B cell (primary cell): ENCODE measurements at regions not wholly inside any gene's neighbourhood (a gene's known extent, or its start where the extent isn't known, plus 50 kb on each side); places are given as distances from the start of the nearest gene placed in this dataset.

ENCODE experiments used
- ATAC-seq: fragments of 200-7000 bp; cut with Tn5 transposase; one replicate; pipeline ENCODE4 v1.10.0; 2021; ENCODE audit warnings: low read depth, mild to moderate bottlenecking, moderate number of reproducible peaks, moderate library complexity
- CTCF ChIA-PET: fragments of 350-600 bp; sonication (Branson Sonifier 250); formaldehyde crosslinking; loops from one replicate; lab custom pipeline; 2021; ENCODE audit warnings: antibody characterized with exemption, inconsistent platforms; lab: Charles Lee
- POLR2A ChIA-PET: fragments of 350-600 bp; sonication (Branson Sonifier 250); formaldehyde crosslinking; loops from one replicate; lab custom pipeline; 2021; ENCODE audit warnings: antibody characterized with exemption; lab: Charles Lee
- DNase-seq: peaks from one replicate; pipeline ENCODE4 v3.0.0; 2013
- H2AFZ ChIP-seq: 2 replicates; pipeline ENCODE4 v1.6.1; 2012; ENCODE audit warnings: mild to moderate bottlenecking, low read depth, low read length; ENCODE audit not compliant: insufficient read depth, poor library complexity, severe bottlenecking
- H3K27ac ChIP-seq, 2 donors: 1 replicate in 1 of 2; 2 replicates in 1 of 2; pipeline ENCODE4 v1.5.1; 2012 to 2013; ENCODE audit warnings: low read length in 2 of 2, mild to moderate bottlenecking in 2 of 2, moderate library complexity in 1 of 2
- H3K27me3 ChIP-seq, 4 experiments: fragments of 200-600 bp in 1 of 4; sonication (generic) in 1 of 4; replicated peaks in 1 of 4; 1 replicate in 2 of 4; 2 replicates in 2 of 4; pipeline versions ENCODE4 v1.6.1 to v1.7.0; 2013 to 2016; ENCODE audit warnings: low read length in 3 of 4, mild to moderate bottlenecking in 2 of 4, mixed read lengths in 1 of 4, moderate library complexity in 1 of 4; ENCODE audit not compliant: insufficient read depth in 4 of 4, control insufficient read depth in 3 of 4; ENCODE audit errors: control extremely low read depth in 1 of 4
- H3K36me3 ChIP-seq, 2 experiments: replicated peaks in 1 of 2; 1 replicate in 1 of 2; 2 replicates in 1 of 2; pipeline versions ENCODE4 v1.6.1 to v1.7.1; 2013; ENCODE audit warnings: low read length in 1 of 2; ENCODE audit not compliant: insufficient read depth in 2 of 2, control insufficient read depth in 1 of 2; ENCODE audit errors: control extremely low read depth in 1 of 2, extremely low read depth in 1 of 2
- H3K4me1 ChIP-seq, 2 donors: fragments of 200-600 bp in 1 of 2; sonication (generic) in 1 of 2; 1 replicate in 1 of 2; 2 replicates in 1 of 2; pipeline versions ENCODE4 v1.5.1 to v1.6.1; 2013 to 2017; ENCODE audit warnings: low read length in 2 of 2; ENCODE audit not compliant: control insufficient read depth in 2 of 2, insufficient read depth in 2 of 2
- H3K4me2 ChIP-seq: replicated peaks from 2 replicates; pipeline ENCODE3; 2012; ENCODE audit warnings: mild to moderate bottlenecking, low read depth, low read length; ENCODE audit not compliant: poor library complexity, severe bottlenecking
- H3K4me3 ChIP-seq, 5 experiments: fragments of 200-600 bp in 1 of 5; sonication (generic) in 1 of 5; 1 replicate in 3 of 5; 2 replicates in 2 of 5; pipeline versions ENCODE4 v1.5.1 to v1.7.0; 2011 to 2016; ENCODE audit warnings: low read length in 4 of 5, mild to moderate bottlenecking in 4 of 5, low read depth in 2 of 5, control low read depth in 1 of 5, moderate library complexity in 1 of 5; ENCODE audit not compliant: insufficient read depth in 1 of 5; ENCODE audit errors: control extremely low read depth in 1 of 5, extremely low read depth in 1 of 5
- H3K79me2 ChIP-seq: fragments of 200-600 bp; sonication (generic); one replicate; pipeline ENCODE4 v1.6.0; 2016; ENCODE audit warnings: low read length; ENCODE audit not compliant: control insufficient read depth, insufficient read depth
- H3K9ac ChIP-seq: fragments of 200-600 bp; sonication (generic); 2 replicates; pipeline ENCODE4 v1.6.1; 2017; ENCODE audit warnings: mild to moderate bottlenecking, low read length, moderate library complexity
- H3K9me3 ChIP-seq, 3 donors: one replicate each; pipeline versions ENCODE4 v1.6.1 to v1.7.1; 2013; ENCODE audit warnings: low read length in 2 of 3; ENCODE audit not compliant: control insufficient read depth in 2 of 3, insufficient read depth in 1 of 3; ENCODE audit errors: control extremely low read depth in 1 of 3
- H4K20me1 ChIP-seq: 2 replicates; pipeline ENCODE4 v1.6.0; 2012; ENCODE audit warnings: mild to moderate bottlenecking, low read length; ENCODE audit not compliant: insufficient read depth, control insufficient read depth, poor library complexity, severe bottlenecking
- H3K27ac Mint-ChIP-seq: one replicate; pipeline ENCODE4 v1.8.0; 2021; ENCODE audit warnings: mixed read lengths
- H3K27me3 Mint-ChIP-seq: one replicate; pipeline ENCODE4 v1.8.0; 2021; ENCODE audit warnings: mixed read lengths
- H3K4me1 Mint-ChIP-seq: one replicate; pipeline ENCODE4 v1.8.0; 2021; ENCODE audit warnings: mixed read lengths
- H3K4me3 Mint-ChIP-seq: one replicate; pipeline ENCODE4 v1.8.0; 2021; ENCODE audit warnings: mixed read lengths
- H3K9me3 Mint-ChIP-seq: one replicate; pipeline ENCODE4 v1.8.0; 2022; ENCODE audit warnings: mixed read lengths; ENCODE audit not compliant: insufficient read depth
- EZH2 ChIP-seq: IDR thresholded peaks from 2 replicates; pipeline ENCODE4 v1.6.1; 2012; ENCODE audit warnings: borderline replicate concordance, low read depth, mild to moderate bottlenecking, moderate library complexity, low read length; ENCODE audit not compliant: insufficient read depth, poor library complexity, severe bottlenecking
- WGBS: methylation state at CpG from one replicate; pipeline ENCODE4 v1.1.5; 2013; ENCODE audit warnings: missing lambda C conversion rate; ENCODE audit not compliant: insufficient coverage; 5-methylcytosine and 5-hydroxymethylcytosine counted together
- intact Hi-C: fragments of 100-400 bp; cut with micrococcal nuclease; formaldehyde crosslinking; loops from one replicate; pipeline ENCODE4 v1.10.0; 2022
- TF ChIP-seq, protein P1 (sequence below): fragments of 200-600 bp; IDR thresholded peaks from one replicate; pipeline ENCODE4 v1.8.0; 2022; ENCODE audit warnings: antibody characterized with exemption, mild to moderate bottlenecking

DNA sequence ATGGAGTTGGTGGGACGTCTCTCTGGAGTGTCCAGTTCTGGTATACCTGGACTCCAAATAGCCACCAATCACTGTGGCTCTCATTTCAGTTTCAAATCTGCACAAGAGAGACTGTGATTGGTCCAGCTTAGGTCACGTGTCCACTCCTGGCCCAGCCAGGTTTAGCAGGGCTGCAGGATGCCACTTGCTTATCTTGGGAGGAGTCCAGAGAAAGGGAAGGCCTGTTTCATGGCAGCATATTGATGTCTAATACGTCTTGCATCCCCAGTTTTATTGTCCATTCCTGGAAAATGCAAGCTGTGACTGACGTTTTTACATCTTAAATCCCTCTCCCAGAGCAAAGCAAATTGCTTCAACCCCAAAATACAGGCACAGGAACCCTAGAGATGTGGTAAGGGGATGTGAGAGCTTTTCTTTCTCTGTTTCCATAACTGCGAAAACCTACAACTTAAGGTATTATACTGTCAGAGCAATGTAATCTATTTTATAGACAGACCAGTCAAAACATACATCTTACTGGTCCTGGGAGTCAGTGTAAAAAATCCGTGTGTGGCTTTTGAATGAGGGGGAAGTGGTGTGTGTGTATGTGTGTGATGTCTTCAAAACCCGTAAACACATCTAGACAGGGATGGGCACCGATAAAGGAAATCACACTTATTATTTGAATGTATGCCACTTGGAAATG, 274.4 kb downstream of the TLE3 start:
- WGBS: 88% methylated on average over 2 of the region's 8 CpGs
- POLR2A ChIA-PET: no interaction called here
- Histone ChIP-seq H2AFZ (no peak overlapping the region), H3K27ac (no peak overlapping the region), H3K4me2 (no peak overlapping the region), H3K79me2 (no peaks in the 10 kb centered on the region), H3K27me3 (peaks cover 0 to 16% (median 0%) of the 10 kb centered on the region in 4 experiments), H3K9me3 (no peaks in the 10 kb centered on the region), H3K4me3 (no peak overlapping the region), H3K4me1 (no peaks in the 10 kb centered on the region), H3K36me3 (no peaks in the 10 kb centered on the region), H4K20me1 (no peaks in the 10 kb centered on the region), H3K9ac (no peak overlapping the region)
- Mint-ChIP-seq H3K27me3 (peaks cover 21% of the 10 kb centered on the region), H3K9me3 (no peaks in the 10 kb centered on the region), H3K27ac (no peak overlapping the region), H3K4me1 (no peaks in the 10 kb centered on the region), H3K4me3 (no peak overlapping the region)
- intact Hi-C loops: no loop called here
- DNase-seq: no peak
- CTCF ChIA-PET: interaction anchor here (0.6 kb wide), 1 partner anchor 62 kb away, joined by 3 read pairs; no protein-coding TSS in a partner anchor
- no peak for TF ChIP-seq EZH2
- TF ChIP-seq, protein P1, sequence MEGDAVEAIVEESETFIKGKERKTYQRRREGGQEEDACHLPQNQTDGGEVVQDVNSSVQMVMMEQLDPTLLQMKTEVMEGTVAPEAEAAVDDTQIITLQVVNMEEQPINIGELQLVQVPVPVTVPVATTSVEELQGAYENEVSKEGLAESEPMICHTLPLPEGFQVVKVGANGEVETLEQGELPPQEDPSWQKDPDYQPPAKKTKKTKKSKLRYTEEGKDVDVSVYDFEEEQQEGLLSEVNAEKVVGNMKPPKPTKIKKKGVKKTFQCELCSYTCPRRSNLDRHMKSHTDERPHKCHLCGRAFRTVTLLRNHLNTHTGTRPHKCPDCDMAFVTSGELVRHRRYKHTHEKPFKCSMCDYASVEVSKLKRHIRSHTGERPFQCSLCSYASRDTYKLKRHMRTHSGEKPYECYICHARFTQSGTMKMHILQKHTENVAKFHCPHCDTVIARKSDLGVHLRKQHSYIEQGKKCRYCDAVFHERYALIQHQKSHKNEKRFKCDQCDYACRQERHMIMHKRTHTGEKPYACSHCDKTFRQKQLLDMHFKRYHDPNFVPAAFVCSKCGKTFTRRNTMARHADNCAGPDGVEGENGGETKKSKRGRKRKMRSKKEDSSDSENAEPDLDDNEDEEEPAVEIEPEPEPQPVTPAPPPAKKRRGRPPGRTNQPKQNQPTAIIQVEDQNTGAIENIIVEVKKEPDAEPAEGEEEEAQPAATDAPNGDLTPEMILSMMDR: no peak
- no peak for ATAC-seq

DNA sequence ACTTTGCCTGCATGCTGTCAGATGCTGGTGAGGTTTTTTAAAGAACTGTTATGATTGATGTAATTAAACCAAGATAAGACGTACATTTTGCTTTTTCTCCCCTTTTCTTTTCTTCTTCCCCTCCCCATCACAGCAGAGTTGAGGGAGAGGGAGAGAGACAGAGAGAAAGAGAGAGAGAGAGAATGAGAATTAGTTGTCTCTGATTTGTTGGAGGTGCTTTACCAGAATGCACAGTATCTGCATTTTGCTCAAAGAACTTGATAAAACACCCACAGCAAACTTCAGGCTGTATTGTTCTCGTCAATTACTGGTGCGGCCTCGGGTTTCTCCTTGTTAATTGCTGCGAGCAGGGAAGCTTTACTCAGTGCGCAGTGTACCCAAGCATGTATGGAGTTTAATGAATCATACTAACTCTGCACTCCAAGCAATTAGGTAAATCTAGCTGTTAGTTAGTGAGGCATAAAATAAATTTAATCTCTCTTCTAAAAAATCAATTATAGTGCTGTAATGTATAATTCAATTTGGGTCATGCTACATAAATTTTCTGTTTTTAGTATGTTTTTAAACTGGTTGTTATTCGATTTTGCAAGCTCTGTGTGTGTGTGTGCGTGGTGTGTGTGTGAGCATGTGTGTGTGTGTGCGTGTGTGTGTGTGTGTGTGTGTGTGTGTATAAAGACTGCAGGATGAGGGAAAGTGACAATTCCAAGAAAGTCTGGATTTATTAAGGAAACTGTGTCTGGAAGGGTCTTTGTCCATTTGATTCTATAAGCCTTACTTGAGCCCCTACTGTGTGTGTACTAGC, 273.4 kb downstream of the TLE3 start:
- no peak for ATAC-seq
- Mint-ChIP-seq H3K27ac (no peak overlapping the region), H3K27me3 (peaks cover 12% of the 10 kb centered on the region), H3K4me3 (no peak overlapping the region), H3K4me1 (no peaks in the 10 kb centered on the region), H3K9me3 (no peaks in the 10 kb centered on the region)
- Histone ChIP-seq H3K27ac (no peak overlapping the region), H2AFZ (no peak overlapping the region), H3K4me1 (no peaks in the 10 kb centered on the region), H3K36me3 (no peaks in the 10 kb centered on the region), H3K9me3 (no peaks in the 10 kb centered on the region), H3K79me2 (no peaks in the 10 kb centered on the region), H3K9ac (no peak overlapping the region), H3K4me2 (no peak overlapping the region), H3K27me3 (peaks cover 0 to 15% (median 0%) of the 10 kb centered on the region in 4 experiments), H4K20me1 (no peaks in the 10 kb centered on the region), H3K4me3 (no peak overlapping the region)
- 74% methylated on average over 4 of the region's 9 CpGs for WGBS
- CTCF ChIA-PET: no interaction called here
- POLR2A ChIA-PET: interaction anchor here (0.7 kb wide), 1 partner anchor 98 kb away, joined by 7 read pairs; no protein-coding TSS in a partner anchor
- intact Hi-C loops: no loop called here
- no peak for DNase-seq
- TF ChIP-seq, protein P1: no peak
- TF ChIP-seq EZH2: no peak
